GM23248 (cell line): ENCODE measurements at regions not wholly inside any gene's neighbourhood (a gene's known extent, or its start where the extent isn't known, plus 50 kb on each side); places are given as distances from the start of the nearest gene placed in this dataset.

Source experiments
- EZH2 ChIP-seq: fragments of 200-600 bp; sonication (generic); IDR thresholded peaks from 2 replicates; pipeline ENCODE4 v1.6.1; 2018; ENCODE audit warnings: antibody characterized with exemption, mild to moderate bottlenecking; ENCODE audit not compliant: insufficient read depth, poor library complexity, severe bottlenecking
- EZH2phosphoT487 ChIP-seq: fragments of 200-600 bp; sonication (generic); IDR thresholded peaks from 2 replicates; pipeline ENCODE4 v1.6.1; 2018; ENCODE audit warnings: antibody characterized with exemption, moderate library complexity, mild to moderate bottlenecking, low read depth; ENCODE audit not compliant: insufficient read depth

DNA sequence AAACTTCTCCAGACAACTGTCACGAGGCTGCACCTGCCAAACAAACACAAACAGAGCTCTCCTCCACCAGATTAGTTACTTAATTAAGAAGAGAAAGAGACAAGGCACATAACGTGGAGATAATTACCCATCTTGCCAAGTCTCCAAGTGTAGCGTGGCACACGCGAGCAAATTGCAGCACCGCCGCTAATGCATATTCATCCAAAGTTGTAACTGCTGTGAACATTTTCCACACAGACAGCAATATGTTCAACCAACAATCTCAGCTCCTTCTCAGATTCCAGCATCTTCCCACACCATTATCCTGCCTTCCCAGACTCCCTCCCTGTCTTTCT lies 309.6 kb upstream of the TLE3 start:
- TF ChIP-seq EZH2 = no peak
- no peak for TF ChIP-seq EZH2phosphoT487
